ENCODE measurements at regions not wholly inside any gene's neighbourhood (a gene's known extent, or its start where the extent isn't known, plus 50 kb on each side); places are given as distances from the start of the nearest gene placed in this dataset.

- no peak overlapping the region for H3K27ac Mint-ChIP-seq
- no peak overlapping the region for H2BK5ac ChIP-seq (ENCODE audit: insufficient read length, low read length)
- no peak overlapping the region for H4K91ac ChIP-seq (ENCODE audit: insufficient read length, low read depth, low read length)
- H3K9me3 Mint-ChIP-seq: peaks cover 3 to 5% of the 10 kb centered on the region in 2 experiments; a peak in 4 of 5 replicates
- no peaks in the 10 kb centered on the region for H4K20me1 ChIP-seq (ENCODE audit: control insufficient read depth, insufficient read depth, insufficient read length)
- no peak overlapping the region for H2AK5ac ChIP-seq (ENCODE audit: insufficient read length, low read length)
- H2BK12ac ChIP-seq (ENCODE audit: insufficient read length, low read depth, low read length): no peak overlapping the region
- H3K79me1 ChIP-seq (ENCODE audit: insufficient read depth, low read depth, low read length, poor library complexity, severe bottlenecking): no peaks in the 10 kb centered on the region
- H3K4me1 ChIP-seq (ENCODE audit: insufficient read depth, low read length): no peaks in the 10 kb centered on the region
- H2AFZ ChIP-seq (ENCODE audit: low read length): no peak overlapping the region
- no peak overlapping the region for H3K9ac ChIP-seq (ENCODE audit: extremely low read depth, insufficient read length, low read length)
- H3K14ac ChIP-seq (ENCODE audit: insufficient read depth, low read length): no peak overlapping the region
- H2BK20ac ChIP-seq (ENCODE audit: low read depth, low read length, poor library complexity, severe bottlenecking): no peak overlapping the region
- H3K27me3 ChIP-seq (ENCODE audit: insufficient read depth, low read length): no peaks in the 10 kb centered on the region
- no peak for DNase-seq
- no peaks in the 10 kb centered on the region for H3K27me3 Mint-ChIP-seq (ENCODE audit: low read depth)
- H3K23me2 ChIP-seq (ENCODE audit: insufficient read length, low read depth, low read length, poor library complexity, severe bottlenecking): no peaks in the 10 kb centered on the region
- H4K8ac ChIP-seq (replicated peaks; ENCODE audit: insufficient read length, low read depth, low read length): no peak overlapping the region
- no peak overlapping the region for H2BK15ac ChIP-seq (ENCODE audit: low read depth, low read length)
- WGBS (ENCODE audit: extremely low coverage, insufficient read length, low lambda C conversion rate): no CpG with 5 or more reads among the region's 1 CpG
- no peak overlapping the region for H3K4ac ChIP-seq (ENCODE audit: low read depth, low read length)
- no peak overlapping the region for H3K56ac ChIP-seq (ENCODE audit: insufficient read length, low read depth, low read length)
- H3K4me1 Mint-ChIP-seq: peaks cover 0 to 2% of the 10 kb centered on the region in 2 experiments; a peak in 1 of 4 replicates
- no peak overlapping the region for H3K4me3 Mint-ChIP-seq
- H3K79me2 ChIP-seq (ENCODE audit: insufficient read depth, low read length): no peaks in the 10 kb centered on the region
- no peak for TF ChIP-seq CTCF (conservative IDR thresholded peaks at IDR 0.05)
- H3K18ac ChIP-seq (ENCODE audit: insufficient read length, low read depth, low read length): no peak overlapping the region
- no peak overlapping the region for H3K23ac ChIP-seq (ENCODE audit: insufficient read length, low read depth, low read length)
- no peak overlapping the region for H4K5ac ChIP-seq (ENCODE audit: insufficient read length, low read depth, low read length)
- H3K36me3 Mint-ChIP-seq (ENCODE audit: insufficient read depth in 1 of 3, low read depth in 3 of 3): peaks cover 0 to 5% (median 1%) of the 10 kb centered on the region in 3 experiments; a peak in 5 of 7 replicates
- no peak overlapping the region for H3T11ph ChIP-seq (ENCODE audit: low read length)
- no peaks in the 10 kb centered on the region for H3K9me3 ChIP-seq (ENCODE audit: control insufficient read depth, low read depth, low read length)
- H3K4me2 ChIP-seq (ENCODE audit: insufficient read depth, insufficient read length, low read length): no peak overlapping the region
- H3K27ac ChIP-seq (ENCODE audit: insufficient read length, low read depth, low read length): no peak overlapping the region
- no peak overlapping the region for H2BK120ac ChIP-seq (ENCODE audit: low read depth, low read length, poor library complexity, severe bottlenecking)
Measured at GRCh38 chr3:87621667-87622066, 345.3 kb upstream of the POU1F1 start.

Data from H9 (cell line).